Natural killer cell (primary cell): ENCODE measurements at regions not wholly inside any gene's neighbourhood (a gene's known extent, or its start where the extent isn't known, plus 50 kb on each side); places are given as distances from the start of the nearest gene placed in this dataset.

Source experiments
- ATAC-seq, 3 donors: fragments of 150-1000 bp in 2 of 3; fragments of 200-7000 bp in 1 of 3; cut with Tn5 transposase; 1 replicate in 1 of 3; 2 replicates in 2 of 3; pipeline ENCODE4 v1.10.0; 2021; ENCODE audit warnings: mild to moderate bottlenecking in 2 of 3, moderate library complexity in 2 of 3
- DNase-seq, 2 donors: peaks; one replicate each; pipeline versions ENCODE4 v3.0.0 to v3.0.0-alpha.2; 2013 to 2021; ENCODE audit warnings: mixed read lengths in 1 of 2
- H3K27ac ChIP-seq: one replicate; pipeline ENCODE4 v1.5.1; 2013; ENCODE audit warnings: mild to moderate bottlenecking, low read length
- H3K27me3 ChIP-seq: one replicate; pipeline ENCODE4 v1.6.1; 2013; ENCODE audit warnings: low read length; ENCODE audit not compliant: control insufficient read depth, insufficient read depth
- H3K36me3 ChIP-seq: one replicate; pipeline ENCODE4 v1.6.1; 2013; ENCODE audit warnings: low read length; ENCODE audit not compliant: control insufficient read depth, insufficient read depth
- H3K4me1 ChIP-seq: one replicate; pipeline ENCODE4 v1.6.1; 2013; ENCODE audit warnings: low read length; ENCODE audit not compliant: control insufficient read depth, insufficient read depth
- H3K4me3 ChIP-seq: one replicate; pipeline ENCODE4 v1.5.1; 2013; ENCODE audit warnings: low read length
- H3K9me3 ChIP-seq: one replicate; pipeline ENCODE4 v1.6.1; 2013; ENCODE audit warnings: low read length; ENCODE audit not compliant: control insufficient read depth, insufficient read depth
- H3K27ac Mint-ChIP-seq, 2 donors: one replicate each; pipeline ENCODE4 v1.8.0; 2022; ENCODE audit warnings: mild to moderate bottlenecking in 2 of 2, mixed read lengths in 2 of 2, moderate library complexity in 1 of 2
- H3K27me3 Mint-ChIP-seq, 2 donors: one replicate each; pipeline ENCODE4 v1.8.0; 2022; ENCODE audit warnings: low read depth in 2 of 2, mixed read lengths in 2 of 2
- H3K36me3 Mint-ChIP-seq: one replicate; pipeline ENCODE4 v1.8.0; 2022; ENCODE audit warnings: mixed read lengths
- H3K4me1 Mint-ChIP-seq, 2 donors: one replicate each; pipeline ENCODE4 v1.8.0; 2022; ENCODE audit warnings: mixed read lengths in 2 of 2
- H3K4me3 Mint-ChIP-seq: one replicate; pipeline ENCODE4 v1.8.0; 2022; ENCODE audit warnings: mild to moderate bottlenecking, moderate library complexity, mixed read lengths
- H3K9me3 Mint-ChIP-seq, 2 donors: one replicate each; pipeline ENCODE4 v1.8.0; 2022; ENCODE audit warnings: mixed read lengths in 2 of 2
- WGBS: methylation state at CpG from one replicate; pipeline ENCODE4 v1.1.7; 2013; ENCODE audit warnings: missing lambda C conversion rate; ENCODE audit not compliant: insufficient coverage; 5-methylcytosine and 5-hydroxymethylcytosine counted together
- intact Hi-C: fragments of 100-400 bp; cut with micrococcal nuclease; formaldehyde crosslinking; loops from one replicate; pipeline ENCODE4 v1.14.2; 2022
- TF ChIP-seq, protein P1 (sequence below): fragments of 200-600 bp; IDR thresholded peaks from one replicate; pipeline ENCODE4 v1.8.0; 2022; ENCODE audit warnings: antibody characterized with exemption

DNA sequence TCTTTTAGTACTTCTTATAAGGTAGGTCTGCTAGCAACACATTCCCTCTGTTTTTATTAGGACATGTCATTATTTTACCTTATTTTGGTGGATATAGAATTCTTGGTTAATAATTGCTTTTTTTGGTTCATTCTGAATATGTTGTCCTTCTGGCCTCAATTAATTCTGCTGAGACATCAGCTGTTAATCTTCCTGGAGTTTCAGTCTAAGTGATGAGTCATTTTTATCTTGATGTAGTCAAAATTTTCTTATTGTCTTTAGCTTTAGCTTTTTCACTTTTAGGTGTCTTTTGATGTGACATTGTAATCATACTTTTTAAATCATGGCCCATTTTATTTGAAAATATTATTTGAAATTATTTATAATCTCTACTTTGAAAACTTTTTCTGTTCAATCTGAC is 104.9 kb upstream of the PMCH start:
- H3K27ac ChIP-seq = no peak overlapping the region
- H3K27me3 ChIP-seq = no peaks in the 10 kb centered on the region
- Mint-ChIP-seq H3K9me3 (no peaks in the 10 kb centered on the region), H3K27me3 (no peaks in the 10 kb centered on the region), H3K36me3 (peaks cover 8% of the 10 kb centered on the region), H3K27ac (no peak overlapping the region), H3K4me3 (no peak overlapping the region), H3K4me1 (no peaks in the 10 kb centered on the region)
- no peak overlapping the region for H3K4me3 ChIP-seq
- no peak for DNase-seq
- intact Hi-C loops = no loop called here
- ATAC-seq = no peak
- no peaks in the 10 kb centered on the region for H3K4me1 ChIP-seq
- no peaks in the 10 kb centered on the region for H3K36me3 ChIP-seq
- H3K9me3 ChIP-seq = no peaks in the 10 kb centered on the region
- TF ChIP-seq, protein P1, sequence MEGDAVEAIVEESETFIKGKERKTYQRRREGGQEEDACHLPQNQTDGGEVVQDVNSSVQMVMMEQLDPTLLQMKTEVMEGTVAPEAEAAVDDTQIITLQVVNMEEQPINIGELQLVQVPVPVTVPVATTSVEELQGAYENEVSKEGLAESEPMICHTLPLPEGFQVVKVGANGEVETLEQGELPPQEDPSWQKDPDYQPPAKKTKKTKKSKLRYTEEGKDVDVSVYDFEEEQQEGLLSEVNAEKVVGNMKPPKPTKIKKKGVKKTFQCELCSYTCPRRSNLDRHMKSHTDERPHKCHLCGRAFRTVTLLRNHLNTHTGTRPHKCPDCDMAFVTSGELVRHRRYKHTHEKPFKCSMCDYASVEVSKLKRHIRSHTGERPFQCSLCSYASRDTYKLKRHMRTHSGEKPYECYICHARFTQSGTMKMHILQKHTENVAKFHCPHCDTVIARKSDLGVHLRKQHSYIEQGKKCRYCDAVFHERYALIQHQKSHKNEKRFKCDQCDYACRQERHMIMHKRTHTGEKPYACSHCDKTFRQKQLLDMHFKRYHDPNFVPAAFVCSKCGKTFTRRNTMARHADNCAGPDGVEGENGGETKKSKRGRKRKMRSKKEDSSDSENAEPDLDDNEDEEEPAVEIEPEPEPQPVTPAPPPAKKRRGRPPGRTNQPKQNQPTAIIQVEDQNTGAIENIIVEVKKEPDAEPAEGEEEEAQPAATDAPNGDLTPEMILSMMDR = no peak

DNA sequence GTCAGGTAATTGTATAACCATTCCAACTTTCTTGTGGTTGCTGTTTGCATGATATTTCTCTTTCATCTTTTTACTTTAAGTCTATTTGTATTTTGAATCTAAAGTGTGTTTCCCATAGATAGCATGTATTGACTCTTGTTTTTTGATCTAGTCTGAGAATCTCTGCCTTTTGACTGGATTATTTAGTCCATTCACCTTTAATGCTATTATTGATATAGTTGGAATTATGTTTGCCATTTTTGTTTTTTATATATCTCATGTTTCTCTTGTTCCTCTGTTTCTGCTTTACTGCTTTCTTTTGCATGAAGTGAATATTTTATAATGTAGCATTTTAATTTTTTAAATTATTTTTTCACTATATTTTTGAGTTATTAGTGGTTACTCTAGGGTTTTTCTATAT is 103.9 kb upstream of the PMCH start:
- TF ChIP-seq, protein P1 = no peak
- H3K4me3 ChIP-seq = no peak overlapping the region

DNA sequence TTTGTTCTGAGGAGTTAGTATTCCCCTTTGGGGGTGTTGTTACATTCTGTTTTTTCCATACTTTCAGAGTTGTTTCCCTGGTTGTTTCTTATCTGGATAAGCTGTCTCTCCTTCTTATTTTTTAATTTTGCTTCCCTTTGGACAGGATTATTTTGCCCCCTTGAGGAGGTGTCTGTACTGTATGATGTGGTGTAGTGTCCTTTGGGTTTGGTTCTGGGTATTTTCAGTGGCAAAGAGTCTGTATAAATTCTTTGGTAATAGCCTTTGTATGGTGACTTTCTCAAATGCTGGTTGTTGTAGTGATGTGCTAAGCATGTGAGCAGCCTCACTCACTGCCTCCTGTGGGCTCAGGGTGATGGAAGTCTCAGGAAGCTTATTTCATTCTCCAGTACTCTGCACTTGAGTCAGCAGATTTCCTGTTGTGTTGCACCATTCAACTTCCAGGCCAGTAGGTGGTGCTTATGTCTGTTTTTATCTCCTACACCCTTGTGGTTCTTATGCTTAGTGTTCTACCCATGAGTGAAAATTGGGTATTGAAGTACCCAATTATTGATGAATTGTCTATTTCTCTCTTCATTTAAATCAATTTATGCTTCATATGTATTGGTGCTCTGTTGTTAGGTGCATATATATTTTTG is 103.3 kb upstream of the PMCH start:
- Histone ChIP-seq H3K36me3 (no peaks in the 10 kb centered on the region), H3K4me3 (no peak overlapping the region), H3K4me1 (no peaks in the 10 kb centered on the region), H3K9me3 (no peaks in the 10 kb centered on the region), H3K27ac (no peak overlapping the region), H3K27me3 (no peaks in the 10 kb centered on the region)
- Mint-ChIP-seq H3K4me3 (no peak overlapping the region), H3K27ac (no peak overlapping the region), H3K36me3 (peaks cover 8% of the 10 kb centered on the region), H3K4me1 (no peaks in the 10 kb centered on the region), H3K9me3 (peaks cover 0 to 2% of the 10 kb centered on the region in 2 donors), H3K27me3 (no peaks in the 10 kb centered on the region)
- TF ChIP-seq, protein P1 = no peak
- DNase-seq (peak in 1 of 2 donors; percentile 33), ATAC-seq (no peak)
- intact Hi-C loops = no loop called here

More for the DNA sequence above, 103.9 kb upstream of the PMCH start:
- DNase-seq = no peak
- Histone ChIP-seq H3K9me3 (no peaks in the 10 kb centered on the region), H3K4me1 (no peaks in the 10 kb centered on the region), H3K27me3 (no peaks in the 10 kb centered on the region), H3K36me3 (no peaks in the 10 kb centered on the region), H3K27ac (no peak overlapping the region)
- no peak overlapping the region for H3K4me3 Mint-ChIP-seq
- ATAC-seq = no peak
- intact Hi-C loops = no loop called here
- no peaks in the 10 kb centered on the region for H3K27me3 Mint-ChIP-seq
- H3K27ac Mint-ChIP-seq = no peak overlapping the region
- no peaks in the 10 kb centered on the region for H3K4me1 Mint-ChIP-seq
- peaks cover 0 to 2% of the 10 kb centered on the region in 2 donors for H3K9me3 Mint-ChIP-seq
- peaks cover 8% of the 10 kb centered on the region for H3K36me3 Mint-ChIP-seq

DNA sequence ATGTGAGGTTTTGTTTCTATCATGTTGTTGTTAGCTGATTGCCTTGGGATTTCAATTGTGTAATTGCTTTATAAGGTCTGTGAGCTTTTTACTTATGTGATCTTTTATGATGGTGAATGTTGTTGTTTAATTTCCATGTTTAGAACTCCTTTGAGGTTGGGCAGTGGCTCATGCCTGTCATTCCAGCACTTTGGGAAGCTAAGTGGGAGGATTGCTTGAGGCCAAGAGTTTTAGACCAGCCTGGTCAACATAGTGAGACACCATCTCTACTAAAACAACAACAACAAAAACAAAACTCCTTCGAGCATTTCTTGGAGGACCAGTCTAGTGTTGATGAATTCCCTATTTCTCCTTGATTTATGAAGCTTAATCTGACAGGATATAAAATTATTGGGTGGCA is 102.1 kb upstream of the PMCH start:
- H3K4me1 ChIP-seq = no peaks in the 10 kb centered on the region
- WGBS = no CpG with 5 or more reads among the region's 1 CpG
- H3K4me3 Mint-ChIP-seq = no peak overlapping the region
- no peaks in the 10 kb centered on the region for H3K27me3 ChIP-seq
- ATAC-seq = no peak
- DNase-seq = no peak
- H3K9me3 Mint-ChIP-seq = peaks cover 0 to 2% of the 10 kb centered on the region in 2 donors
- H3K4me3 ChIP-seq = no peak overlapping the region
- TF ChIP-seq, protein P1 = no peak
- no peaks in the 10 kb centered on the region for H3K36me3 ChIP-seq
- H3K27me3 Mint-ChIP-seq = no peaks in the 10 kb centered on the region
- H3K36me3 Mint-ChIP-seq = peaks cover 8% of the 10 kb centered on the region
- no peaks in the 10 kb centered on the region for H3K4me1 Mint-ChIP-seq
- intact Hi-C loops = no loop called here
- no peaks in the 10 kb centered on the region for H3K9me3 ChIP-seq
- H3K27ac Mint-ChIP-seq = no peak overlapping the region
- no peak overlapping the region for H3K27ac ChIP-seq
